ENCODE measurements at regions not wholly inside any gene's neighbourhood (a gene's known extent, or its start where the extent isn't known, plus 50 kb on each side); places are given as distances from the start of the nearest gene placed in this dataset.

DNA sequence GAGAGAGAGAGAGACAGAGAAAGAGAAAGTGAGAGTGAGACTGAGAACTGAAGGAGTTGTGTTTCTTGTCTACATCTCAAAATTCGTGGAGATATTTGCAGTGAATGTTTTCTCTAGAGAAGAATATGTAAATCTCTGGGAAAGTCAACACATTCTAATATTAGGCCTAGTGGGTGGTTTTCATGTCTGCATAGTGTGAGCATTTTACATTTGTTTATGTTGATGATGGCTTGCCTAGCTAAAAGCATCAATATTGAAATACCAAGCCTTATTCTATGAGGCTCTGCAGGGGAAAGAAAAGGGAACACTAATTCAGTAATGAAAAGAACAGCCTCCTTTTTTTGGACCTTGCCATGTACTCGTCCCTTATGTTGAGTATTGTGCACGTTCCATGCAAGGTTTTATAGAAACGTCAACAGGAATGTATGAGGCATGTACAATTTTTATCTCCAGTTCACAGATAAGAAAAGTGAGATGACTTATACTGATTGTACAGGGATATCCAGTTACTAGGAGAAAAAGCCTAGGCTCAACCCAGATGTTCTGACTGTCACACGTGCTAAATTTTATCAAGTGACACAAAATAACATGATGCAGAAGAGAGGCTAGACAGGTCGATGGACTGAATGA is 1288.9 kb upstream of the SLC10A2 start:
- TF ChIP-seq, protein P1, sequence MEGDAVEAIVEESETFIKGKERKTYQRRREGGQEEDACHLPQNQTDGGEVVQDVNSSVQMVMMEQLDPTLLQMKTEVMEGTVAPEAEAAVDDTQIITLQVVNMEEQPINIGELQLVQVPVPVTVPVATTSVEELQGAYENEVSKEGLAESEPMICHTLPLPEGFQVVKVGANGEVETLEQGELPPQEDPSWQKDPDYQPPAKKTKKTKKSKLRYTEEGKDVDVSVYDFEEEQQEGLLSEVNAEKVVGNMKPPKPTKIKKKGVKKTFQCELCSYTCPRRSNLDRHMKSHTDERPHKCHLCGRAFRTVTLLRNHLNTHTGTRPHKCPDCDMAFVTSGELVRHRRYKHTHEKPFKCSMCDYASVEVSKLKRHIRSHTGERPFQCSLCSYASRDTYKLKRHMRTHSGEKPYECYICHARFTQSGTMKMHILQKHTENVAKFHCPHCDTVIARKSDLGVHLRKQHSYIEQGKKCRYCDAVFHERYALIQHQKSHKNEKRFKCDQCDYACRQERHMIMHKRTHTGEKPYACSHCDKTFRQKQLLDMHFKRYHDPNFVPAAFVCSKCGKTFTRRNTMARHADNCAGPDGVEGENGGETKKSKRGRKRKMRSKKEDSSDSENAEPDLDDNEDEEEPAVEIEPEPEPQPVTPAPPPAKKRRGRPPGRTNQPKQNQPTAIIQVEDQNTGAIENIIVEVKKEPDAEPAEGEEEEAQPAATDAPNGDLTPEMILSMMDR (IDR thresholded peaks at IDR 0.05): no peak
- TF ChIP-seq POLR2A (IDR thresholded peaks at IDR 0.05): no peak

All from right lobe of liver (tissue), 4 donors.